DND-41 (cell line): ENCODE measurements at regions not wholly inside any gene's neighbourhood (a gene's known extent, or its start where the extent isn't known, plus 50 kb on each side); places are given as distances from the start of the nearest gene placed in this dataset.

Experiments
- CTCF ChIP-seq: IDR thresholded peaks from 2 replicates; pipeline ENCODE4 v1.5.1; 2012; ENCODE audit warnings: borderline replicate concordance, low read length, moderate library complexity, mild to moderate bottlenecking; ENCODE audit not compliant: poor library complexity, severe bottlenecking; ENCODE audit errors: extremely low read depth
- EZH2 ChIP-seq: IDR thresholded peaks from 3 replicates; pipeline ENCODE4 v1.6.1; 2012; ENCODE audit warnings: borderline replicate concordance, low read depth, mild to moderate bottlenecking, moderate library complexity, low read length, inconsistent platforms; ENCODE audit not compliant: severe bottlenecking

GRCh38 chr7:41566581-41566980 is 136.3 kb downstream of the INHBA start:
- TF ChIP-seq CTCF (no peak), EZH2 (no peak)
